ENCODE measurements at regions not wholly inside any gene's neighbourhood (a gene's known extent, or its start where the extent isn't known, plus 50 kb on each side); places are given as distances from the start of the nearest gene placed in this dataset.

GRCh38 chr3:55226696-55227095 lies 260.4 kb downstream of the WNT5A start:
- TF ChIP-seq CTCF (conservative IDR thresholded peaks at IDR 0.05; ENCODE audit: low read depth, low read length), result no peak
- no peak for TF ChIP-seq EZH2 (IDR thresholded peaks at IDR 0.05; ENCODE audit: low read length, unreplicated experiment)
- no peak for TF ChIP-seq EZH2phosphoT487 (IDR thresholded peaks at IDR 0.05; ENCODE audit: borderline replicate concordance, low read length)

Data from PC-3 (cell line).